HG03439 (cell line): ENCODE measurements at regions not wholly inside any gene's neighbourhood (a gene's known extent, or its start where the extent isn't known, plus 50 kb on each side); places are given as distances from the start of the nearest gene placed in this dataset.

ENCODE experiments used
- ATAC-seq: cut with Tn5 transposase; IDR thresholded peaks from one replicate; pipeline ENCODE4 v1.9.1; 2021; ENCODE audit warnings: mild to moderate bottlenecking, moderate library complexity; ENCODE audit not compliant: unreplicated experiment

GRCh38 chr2:82307511-82307910, 2003.0 kb upstream of the LRRTM1 start:
- ATAC-seq = no peak

- no peak for ATAC-seq
Observed at GRCh38 chr2:82301506-82301905, 1997.0 kb upstream of the LRRTM1 start.

- ATAC-seq = no peak
Observed at GRCh38 chr2:82289446-82289845, 1984.9 kb upstream of the LRRTM1 start.

- no peak for ATAC-seq
Observed at GRCh38 chr2:82283075-82283474, 1978.5 kb upstream of the LRRTM1 start.

GRCh38 chr2:82282111-82282882, 1977.7 kb upstream of the LRRTM1 start:
- no peak for ATAC-seq

- ATAC-seq = no peak
Observed at GRCh38 chr2:82279367-82279766, 1974.8 kb upstream of the LRRTM1 start.

GRCh38 chr2:82278416-82278815, 1973.9 kb upstream of the LRRTM1 start:
- ATAC-seq = no peak

- no peak for ATAC-seq
Observed at GRCh38 chr2:82275599-82275998, 1971.0 kb upstream of the LRRTM1 start.

GRCh38 chr2:82268446-82268845, 1963.9 kb upstream of the LRRTM1 start:
- no peak for ATAC-seq

GRCh38 chr2:82260521-82260920, 1956.0 kb upstream of the LRRTM1 start:
- ATAC-seq = no peak

GRCh38 chr2:82259551-82259950, 1955.0 kb upstream of the LRRTM1 start:
- no peak for ATAC-seq

GRCh38 chr2:82257796-82258555, 1953.4 kb upstream of the LRRTM1 start:
- no peak for ATAC-seq

GRCh38 chr2:82256983-82257632, 1952.6 kb upstream of the LRRTM1 start:
- ATAC-seq = no peak

- no peak for ATAC-seq
Observed at GRCh38 chr2:82256288-82256687, 1951.7 kb upstream of the LRRTM1 start.

GRCh38 chr2:82254728-82255127, 1950.2 kb upstream of the LRRTM1 start:
- no peak for ATAC-seq

GRCh38 chr2:82246220-82246775, 1941.7 kb upstream of the LRRTM1 start:
- ATAC-seq = no peak

GRCh38 chr2:82239176-82239575, 1934.6 kb upstream of the LRRTM1 start:
- ATAC-seq = no peak

GRCh38 chr2:82237994-82238662, 1933.6 kb upstream of the LRRTM1 start:
- ATAC-seq = no peak

GRCh38 chr2:82234283-82234874, 1929.8 kb upstream of the LRRTM1 start:
- ATAC-seq = no peak

- ATAC-seq = no peak
Observed at GRCh38 chr2:82233806-82234205, 1929.3 kb upstream of the LRRTM1 start.

GRCh38 chr2:82230406-82230805, 1925.9 kb upstream of the LRRTM1 start:
- ATAC-seq = no peak
